Pancreas (tissue), 10 donors: ENCODE measurements at regions not wholly inside any gene's neighbourhood (a gene's known extent, or its start where the extent isn't known, plus 50 kb on each side); places are given as distances from the start of the nearest gene placed in this dataset.
"Not testable (repeated sequence)": the region's sequence is repeated elsewhere in the genome, so short reads cannot be mapped to it uniquely, and the experiment has no call there.

Experiments used
- ATAC-seq, 4 donors: fragments of 200-7000 bp; cut with Tn5 transposase; one replicate each; pipeline versions ENCODE4 v1.8.0 to v1.9.1; 2020; ENCODE audit warnings: mild to moderate bottlenecking in 4 of 4, moderate library complexity in 4 of 4
- DNase-seq, 6 donors: peaks; one replicate each; pipeline ENCODE4 v3.0.0-alpha.2; 2020
- FAIRE-seq: peaks from 2 replicates; lab custom pipeline; 2012; peaks lifted over from hg19 to GRCh38; lab: Jason Lieb, UNC
- H3K27ac ChIP-seq, 4 donors: fragments of 200-600 bp; sonication (generic); 1 replicate in 3 of 4; 2 replicates in 1 of 4; pipeline versions ENCODE4 v1.5.0 to v1.8.0; 2020
- H3K27me3 ChIP-seq, 4 donors: fragments of 200-600 bp; one replicate each; pipeline ENCODE4 v1.8.0; 2021
- H3K36me3 ChIP-seq, 3 donors: fragments of 200-600 bp; sonication (generic) in 1 of 3; one replicate each; pipeline versions ENCODE4 v1.5.0 to v1.8.0; 2020 to 2021
- H3K4me1 ChIP-seq, 3 donors: fragments of 200-600 bp; one replicate each; pipeline ENCODE4 v1.8.0; 2021
- H3K4me3 ChIP-seq, 4 donors: fragments of 200-600 bp; sonication (generic) in 2 of 4; one replicate each; pipeline versions ENCODE4 v1.5.0 to v1.8.0; 2020 to 2021
- H3K9me3 ChIP-seq, 4 donors: fragments of 200-600 bp; one replicate each; pipeline ENCODE4 v1.8.0; 2021
- WGBS, 2 donors: extraction: QIAGEN DNeasy Blood & Tissue Kit; methylation state at CpG; one replicate each; pipeline ENCODE4 v1.1.7; 2013; 5-methylcytosine and 5-hydroxymethylcytosine counted together
- intact Hi-C, 3 donors: fragments of 100-400 bp; cut with DNase I; formaldehyde crosslinking; loops; one replicate each; pipeline versions ENCODE4 v1.11.1 to v1.14.2; 2022
- TF ChIP-seq, protein P1 (sequence below), 4 donors: fragments of 200-600 bp; sonication (generic) in 3 of 4; IDR thresholded peaks; one replicate each; pipeline versions ENCODE4 v1.5.0 to v1.8.0; 2021; ENCODE audit warnings: antibody characterized with exemption in 4 of 4
- donor health status: healthy with polysubstance abuse.
- donor health status: DM: no; HTN: no; CAD: no; lungs with moderate emphysema.
- donor health status: DM: no; HTN: no; CAD: no.
- donor health status: control.
- donor health status: control.
- donor health status: Bipolar disorder and iron deficiency.
- donor health status: DM: yes; HTN: yes; CAD: no.
- donor health status: DM: no; HTN: no; CAD: no.
- donor health status: DM: no; HTN: no; CAD: no.
- donor health status: DM: yes; HTN: yes; CAD: no.

GRCh38 chr2:92072461-92073035, 2798.7 kb upstream of the TEKT4 start:
- FAIRE-seq (no peak), ATAC-seq (no peak), DNase-seq (peak in 3 of 6 donors; percentile 6 to 47 (median 10))
- Histone ChIP-seq H3K4me1 (no peaks in the 10 kb centered on the region), H3K27me3 (no peaks in the 10 kb centered on the region), H3K4me3 (no peak overlapping the region), H3K36me3 (no peaks in the 10 kb centered on the region), H3K9me3 (no peaks in the 10 kb centered on the region), H3K27ac (no peak overlapping the region)
- intact Hi-C loops, result no loop called here
- TF ChIP-seq, protein P1, sequence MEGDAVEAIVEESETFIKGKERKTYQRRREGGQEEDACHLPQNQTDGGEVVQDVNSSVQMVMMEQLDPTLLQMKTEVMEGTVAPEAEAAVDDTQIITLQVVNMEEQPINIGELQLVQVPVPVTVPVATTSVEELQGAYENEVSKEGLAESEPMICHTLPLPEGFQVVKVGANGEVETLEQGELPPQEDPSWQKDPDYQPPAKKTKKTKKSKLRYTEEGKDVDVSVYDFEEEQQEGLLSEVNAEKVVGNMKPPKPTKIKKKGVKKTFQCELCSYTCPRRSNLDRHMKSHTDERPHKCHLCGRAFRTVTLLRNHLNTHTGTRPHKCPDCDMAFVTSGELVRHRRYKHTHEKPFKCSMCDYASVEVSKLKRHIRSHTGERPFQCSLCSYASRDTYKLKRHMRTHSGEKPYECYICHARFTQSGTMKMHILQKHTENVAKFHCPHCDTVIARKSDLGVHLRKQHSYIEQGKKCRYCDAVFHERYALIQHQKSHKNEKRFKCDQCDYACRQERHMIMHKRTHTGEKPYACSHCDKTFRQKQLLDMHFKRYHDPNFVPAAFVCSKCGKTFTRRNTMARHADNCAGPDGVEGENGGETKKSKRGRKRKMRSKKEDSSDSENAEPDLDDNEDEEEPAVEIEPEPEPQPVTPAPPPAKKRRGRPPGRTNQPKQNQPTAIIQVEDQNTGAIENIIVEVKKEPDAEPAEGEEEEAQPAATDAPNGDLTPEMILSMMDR (IDR thresholded peaks at IDR 0.05), result no peak
- WGBS, 2 donors, result 82 to 86% methylated on average over 33 to 37 of the region's 37 CpGs

DNA sequence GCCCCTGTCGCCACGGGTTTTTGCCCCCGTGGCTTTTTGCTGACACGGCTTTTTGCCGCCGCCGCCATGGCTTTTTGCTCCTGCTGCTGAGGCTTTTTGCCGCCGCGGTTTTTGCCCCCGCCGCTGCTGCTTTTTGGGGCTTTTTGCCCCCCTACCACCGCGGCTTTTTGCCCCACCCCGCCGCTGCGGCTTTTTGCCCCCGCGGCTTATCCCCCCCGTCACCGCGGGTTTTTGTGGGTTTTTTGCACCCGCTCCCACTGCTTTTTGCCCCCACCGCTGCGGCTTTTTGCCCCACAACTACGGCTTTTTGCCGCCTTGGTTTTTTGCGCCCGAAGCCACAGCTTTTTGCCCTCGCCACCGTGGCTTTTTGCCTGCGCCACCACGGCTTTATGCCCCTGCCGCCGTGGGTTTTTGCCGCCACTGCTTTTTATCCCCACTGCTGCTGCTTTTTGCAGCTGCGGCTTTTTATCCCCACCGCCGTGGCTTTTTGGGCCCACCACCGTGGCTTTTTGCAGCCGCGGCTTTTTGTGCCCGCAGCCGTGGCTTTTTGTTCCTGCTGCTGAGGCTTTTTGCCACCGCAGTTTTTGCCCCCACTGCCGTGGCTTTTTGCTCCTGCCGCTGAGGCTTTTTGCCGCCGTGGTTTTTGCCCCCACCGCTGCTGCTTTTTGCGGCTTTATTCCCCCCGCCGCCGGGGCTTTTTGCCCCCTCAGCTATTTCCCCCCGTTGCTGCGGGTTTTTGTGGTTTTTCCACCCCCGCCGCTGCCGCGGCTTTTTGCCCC, 2798.0 kb upstream of the TEKT4 start:
- TF ChIP-seq, protein P1 (IDR thresholded peaks at IDR 0.05), result no peak
- no peaks in the 10 kb centered on the region for H3K9me3 ChIP-seq
- H3K4me3 ChIP-seq, result no peak overlapping the region
- DNase-seq (peak in 3 of 6 donors; percentile 5 to 41 (median 14)), ATAC-seq (no peak), FAIRE-seq (no peak)
- H3K27me3 ChIP-seq, result no peaks in the 10 kb centered on the region
- H3K36me3 ChIP-seq, result no peaks in the 10 kb centered on the region
- H3K27ac ChIP-seq, result no peak overlapping the region
- H3K4me1 ChIP-seq, result no peaks in the 10 kb centered on the region
- 92 to 93% methylated on average over 54 to 60 of the region's 60 CpGs for WGBS, 2 donors
- intact Hi-C loops, result no loop called here

GRCh38 chr2:92073815-92074548, 2797.2 kb upstream of the TEKT4 start:
- H3K27me3 ChIP-seq, result no peaks in the 10 kb centered on the region
- no peaks in the 10 kb centered on the region for H3K9me3 ChIP-seq
- intact Hi-C loops, result no loop called here
- DNase-seq, result peak in 3 of 6 donors; percentile 2 to 43 (median 20)
- no peaks in the 10 kb centered on the region for H3K36me3 ChIP-seq
- no peak for FAIRE-seq
- H3K4me1 ChIP-seq, result no peaks in the 10 kb centered on the region
- 86 to 91% methylated on average over 45 of the region's 45 CpGs for WGBS, 2 donors
- no peak overlapping the region for H3K27ac ChIP-seq
- TF ChIP-seq, protein P1 (IDR thresholded peaks at IDR 0.05), result no peak
- no peak for ATAC-seq
- no peak overlapping the region for H3K4me3 ChIP-seq

- H3K36me3 ChIP-seq, result no peaks in the 10 kb centered on the region
- H3K9me3 ChIP-seq, result no peaks in the 10 kb centered on the region
- TF ChIP-seq, protein P1 (IDR thresholded peaks at IDR 0.05), result no peak
- intact Hi-C loops, result no loop called here
- WGBS, 2 donors, result 64 to 74% methylated on average over 28 to 29 of the region's 29 CpGs
- no peaks in the 10 kb centered on the region for H3K4me1 ChIP-seq
- FAIRE-seq (no peak), DNase-seq (peak in 1 of 6 donors; percentile 0), ATAC-seq (no peak)
- H3K27ac ChIP-seq, result no peak overlapping the region
- no peak overlapping the region for H3K4me3 ChIP-seq
- H3K27me3 ChIP-seq, result no peaks in the 10 kb centered on the region
Measured at GRCh38 chr2:92074549-92074898, 2796.7 kb upstream of the TEKT4 start.

GRCh38 chr2:92075363-92075762, 2795.9 kb upstream of the TEKT4 start:
- H3K4me3 ChIP-seq, H3K27me3 ChIP-seq, ATAC-seq, H3K9me3 ChIP-seq, H3K4me1 ChIP-seq, intact Hi-C loops, DNase-seq, H3K27ac ChIP-seq, H3K36me3 ChIP-seq, FAIRE-seq: not testable (repeated sequence)
- WGBS, 2 donors, result 69 to 79% methylated on average over 2 of the region's 2 CpGs
